Endodermal cell (in vitro differentiated cells): ENCODE measurements at regions not wholly inside any gene's neighbourhood (a gene's known extent, or its start where the extent isn't known, plus 50 kb on each side); places are given as distances from the start of the nearest gene placed in this dataset.

ENCODE experiments used
- DNase-seq: peaks from one replicate; pipeline ENCODE4 v3.0.0-alpha.2; 2017
- H3K27ac ChIP-seq: 2 replicates; pipeline ENCODE4 v1.5.1; 2013; ENCODE audit warnings: mild to moderate bottlenecking, low read depth, low read length, moderate library complexity
- H3K27me3 ChIP-seq: 2 replicates; pipeline ENCODE4 v1.6.1; 2013; ENCODE audit warnings: mild to moderate bottlenecking, low read length, moderate library complexity; ENCODE audit not compliant: insufficient read depth, control insufficient read depth, poor library complexity, severe bottlenecking
- H3K36me3 ChIP-seq: 2 replicates; pipeline ENCODE4 v1.7.0; 2013; ENCODE audit warnings: mild to moderate bottlenecking, low read length, moderate library complexity; ENCODE audit not compliant: control insufficient read depth, insufficient read depth
- H3K4me1 ChIP-seq: one replicate; pipeline ENCODE4 v1.7.0; 2013; ENCODE audit warnings: low read length; ENCODE audit not compliant: control insufficient read depth, insufficient read depth
- H3K4me3 ChIP-seq: 2 replicates; pipeline ENCODE4 v1.5.1; 2013; ENCODE audit warnings: mild to moderate bottlenecking, low read length, moderate library complexity
- H3K9ac ChIP-seq: 2 replicates; pipeline ENCODE4 v1.6.1; 2013; ENCODE audit warnings: mild to moderate bottlenecking, low read length, moderate library complexity; ENCODE audit not compliant: poor library complexity, severe bottlenecking; ENCODE audit errors: extremely low read depth
- H3K9me3 ChIP-seq: 2 replicates; pipeline ENCODE4 v1.6.1; 2013; ENCODE audit warnings: mild to moderate bottlenecking, low read length, moderate library complexity; ENCODE audit not compliant: control insufficient read depth
- H3K27ac Mint-ChIP-seq: 2 replicates; pipeline ENCODE4 v1.8.0; 2020; ENCODE audit warnings: mixed read lengths
- H3K27me3 Mint-ChIP-seq: 2 replicates; pipeline ENCODE4 v1.8.0; 2021; ENCODE audit warnings: mild to moderate bottlenecking, mixed read lengths; ENCODE audit not compliant: insufficient read depth
- H3K36me3 Mint-ChIP-seq: 2 replicates; pipeline ENCODE4 v1.8.0; 2020; ENCODE audit warnings: low read depth, mixed read lengths
- H3K4me1 Mint-ChIP-seq: 2 replicates; pipeline ENCODE4 v1.8.0; 2020; ENCODE audit warnings: mixed read lengths
- H3K4me3 Mint-ChIP-seq: 2 replicates; pipeline ENCODE4 v1.8.0; 2020; ENCODE audit warnings: mild to moderate bottlenecking, moderate library complexity, mixed read lengths
- H3K9me3 Mint-ChIP-seq: 2 replicates; pipeline ENCODE4 v1.8.0; 2020; ENCODE audit warnings: mild to moderate bottlenecking, mixed read lengths
- WGBS, 2 experiments: methylation state at CpG; one replicate each; pipeline versions ENCODE4 v1.1.5 to v1.1.7; 2013; ENCODE audit warnings: missing lambda C conversion rate in 2 of 2, mixed read lengths in 1 of 2; ENCODE audit not compliant: insufficient coverage in 1 of 2, insufficient read length in 1 of 2; 5-methylcytosine and 5-hydroxymethylcytosine counted together
- TF ChIP-seq, protein P1 (sequence below): fragments of 200-600 bp; sonication (generic); conservative IDR thresholded peaks from 2 replicates; pipeline ENCODE4 v1.5.0; 2021; ENCODE audit warnings: antibody characterized with exemption, mild to moderate bottlenecking

DNA sequence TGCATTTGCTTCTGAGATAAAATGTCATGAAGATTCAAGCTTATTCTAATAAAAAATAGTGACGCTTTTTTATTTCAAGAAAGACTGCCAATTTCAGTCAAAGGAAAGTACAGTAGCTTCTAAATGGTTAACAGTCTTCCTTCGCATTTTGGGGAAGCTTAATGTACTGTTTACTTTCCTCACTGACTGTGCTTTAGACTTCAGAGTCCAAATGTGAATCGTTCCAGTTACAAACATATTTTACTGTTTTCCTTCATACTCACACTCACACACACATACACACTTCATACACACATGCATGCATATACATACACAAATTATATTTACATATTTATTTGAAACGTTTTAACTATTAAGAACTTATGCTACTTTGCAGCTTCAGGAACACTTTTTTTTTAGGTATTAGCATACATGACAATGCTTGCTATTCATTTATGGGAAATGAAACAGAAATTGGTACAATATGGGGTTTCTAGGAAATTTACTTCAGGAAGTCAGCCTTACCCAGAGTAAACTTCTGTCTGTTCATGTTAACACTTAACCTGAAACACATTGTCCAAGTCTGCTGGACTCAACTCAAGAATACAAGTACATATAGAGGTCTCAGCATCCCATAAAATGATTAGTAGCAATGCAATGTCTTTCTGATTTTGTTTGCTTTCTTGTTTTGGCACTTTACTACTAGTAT is 145.4 kb downstream of the RPS12 start:
- WGBS, 2 experiments = 77 to 85% methylated on average over 4 of the region's 4 CpGs
- Mint-ChIP-seq H3K27me3 (no peaks in the 10 kb centered on the region), H3K36me3 (no peaks in the 10 kb centered on the region), H3K4me1 (no peaks in the 10 kb centered on the region), H3K27ac (no peak overlapping the region), H3K9me3 (no peaks in the 10 kb centered on the region), H3K4me3 (no peak overlapping the region)
- TF ChIP-seq, protein P1, sequence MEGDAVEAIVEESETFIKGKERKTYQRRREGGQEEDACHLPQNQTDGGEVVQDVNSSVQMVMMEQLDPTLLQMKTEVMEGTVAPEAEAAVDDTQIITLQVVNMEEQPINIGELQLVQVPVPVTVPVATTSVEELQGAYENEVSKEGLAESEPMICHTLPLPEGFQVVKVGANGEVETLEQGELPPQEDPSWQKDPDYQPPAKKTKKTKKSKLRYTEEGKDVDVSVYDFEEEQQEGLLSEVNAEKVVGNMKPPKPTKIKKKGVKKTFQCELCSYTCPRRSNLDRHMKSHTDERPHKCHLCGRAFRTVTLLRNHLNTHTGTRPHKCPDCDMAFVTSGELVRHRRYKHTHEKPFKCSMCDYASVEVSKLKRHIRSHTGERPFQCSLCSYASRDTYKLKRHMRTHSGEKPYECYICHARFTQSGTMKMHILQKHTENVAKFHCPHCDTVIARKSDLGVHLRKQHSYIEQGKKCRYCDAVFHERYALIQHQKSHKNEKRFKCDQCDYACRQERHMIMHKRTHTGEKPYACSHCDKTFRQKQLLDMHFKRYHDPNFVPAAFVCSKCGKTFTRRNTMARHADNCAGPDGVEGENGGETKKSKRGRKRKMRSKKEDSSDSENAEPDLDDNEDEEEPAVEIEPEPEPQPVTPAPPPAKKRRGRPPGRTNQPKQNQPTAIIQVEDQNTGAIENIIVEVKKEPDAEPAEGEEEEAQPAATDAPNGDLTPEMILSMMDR = no peak
- Histone ChIP-seq H3K27ac (no peak overlapping the region), H3K9ac (no peak overlapping the region), H3K4me3 (no peak overlapping the region), H3K36me3 (no peaks in the 10 kb centered on the region), H3K27me3 (no peaks in the 10 kb centered on the region), H3K9me3 (no peaks in the 10 kb centered on the region), H3K4me1 (no peaks in the 10 kb centered on the region)
- DNase-seq = no peak

DNA sequence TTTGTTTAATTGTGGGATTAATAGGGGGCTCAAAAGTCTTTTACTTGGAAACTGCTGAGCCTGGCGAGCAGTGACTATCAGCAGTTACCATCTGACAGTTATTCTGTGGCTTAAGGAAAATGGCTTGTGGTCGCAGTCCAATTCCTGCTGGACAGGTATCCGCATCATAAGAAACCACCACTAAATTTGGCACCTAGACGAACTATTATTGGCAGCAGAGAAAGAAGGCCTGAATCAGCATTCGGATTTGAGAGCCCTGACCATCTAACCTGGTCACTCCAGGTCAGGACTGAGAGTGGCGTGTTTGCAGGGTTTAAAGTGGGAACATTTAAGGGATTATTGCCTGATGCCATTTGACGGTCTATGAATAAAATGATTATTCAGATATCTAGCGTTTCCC is 146.4 kb downstream of the RPS12 start:
- H3K4me3 ChIP-seq = no peak overlapping the region
- H3K4me3 Mint-ChIP-seq = no peak overlapping the region
- H3K36me3 ChIP-seq = no peaks in the 10 kb centered on the region
- no peaks in the 10 kb centered on the region for H3K4me1 ChIP-seq
- whole genome bisulfite sequencing, 2 experiments = 68 to 100% methylated on average over 4 to 8 of the region's 8 CpGs
- H3K4me1 Mint-ChIP-seq = no peaks in the 10 kb centered on the region
- no peak overlapping the region for H3K27ac ChIP-seq
- H3K9me3 Mint-ChIP-seq = no peaks in the 10 kb centered on the region
- H3K27me3 Mint-ChIP-seq = no peaks in the 10 kb centered on the region
- TF ChIP-seq, protein P1 = no peak
- H3K27me3 ChIP-seq = no peaks in the 10 kb centered on the region
- H3K9ac ChIP-seq = no peak overlapping the region
- no peak for DNase-seq
- no peak overlapping the region for H3K27ac Mint-ChIP-seq
- H3K36me3 Mint-ChIP-seq = no peaks in the 10 kb centered on the region
- H3K9me3 ChIP-seq = no peaks in the 10 kb centered on the region

DNA sequence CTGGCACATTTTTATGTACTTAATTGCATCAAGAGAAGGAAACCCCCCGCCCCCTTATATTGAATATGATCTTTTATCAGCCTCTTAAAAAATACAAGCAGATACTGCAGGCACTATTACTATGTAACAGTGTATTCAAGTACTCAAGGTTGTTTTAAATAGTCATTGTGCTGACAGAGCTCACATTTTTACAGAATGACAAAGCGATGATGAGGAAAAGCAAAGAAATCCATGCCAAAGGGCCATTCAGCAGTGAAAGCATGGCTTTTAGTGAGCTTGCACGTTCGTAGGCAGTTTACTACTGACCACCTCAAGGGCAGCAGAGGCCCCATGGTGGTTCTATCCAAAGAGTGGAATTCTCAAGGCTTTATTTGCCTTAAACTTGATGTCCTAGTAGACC is 146.8 kb downstream of the RPS12 start:
- TF ChIP-seq, protein P1 = no peak
- no peak for DNase-seq
- Mint-ChIP-seq H3K4me1 (no peaks in the 10 kb centered on the region), H3K27ac (no peak overlapping the region), H3K27me3 (no peaks in the 10 kb centered on the region), H3K36me3 (no peaks in the 10 kb centered on the region), H3K4me3 (no peak overlapping the region), H3K9me3 (no peaks in the 10 kb centered on the region)
- Histone ChIP-seq H3K36me3 (no peaks in the 10 kb centered on the region), H3K4me3 (no peak overlapping the region), H3K27me3 (no peaks in the 10 kb centered on the region), H3K9me3 (no peaks in the 10 kb centered on the region), H3K9ac (no peak overlapping the region), H3K4me1 (no peaks in the 10 kb centered on the region), H3K27ac (no peak overlapping the region)
- WGBS, 2 experiments = 89 to 91% methylated on average over 3 to 4 of the region's 4 CpGs
